Stimulated activated CD8-positive, alpha-beta memory T cell treated with anti-CD3 and anti-CD28 coated beads, Interleukin-12 subunit alpha, Interleukin-12 subunit beta, amount 100 ng/mL, for 24 hours (primary cell): ENCODE measurements at regions not wholly inside any gene's neighbourhood (a gene's known extent, or its start where the extent isn't known, plus 50 kb on each side); places are given as distances from the start of the nearest gene placed in this dataset.

Experiments
- DNase-seq: peaks from one replicate; pipeline ENCODE4 v3.0.0-alpha.2; 2020; ENCODE audit errors: extremely low read depth

GRCh38 chr15:89421219-89421618 lies 75.2 kb downstream of the RHCG start:
- no peak for DNase-seq

GRCh38 chr15:89419370-89419984 lies 76.9 kb downstream of the RHCG start:
- no peak for DNase-seq

- DNase-seq, result no peak
These were observed 79.1 kb downstream of the RHCG start for GRCh38 chr15:89417206-89417725.

- DNase-seq, result peak; percentile 47
These were observed 79.8 kb downstream of the RHCG start for GRCh38 chr15:89416339-89417183.

- no peak for DNase-seq
These were observed 79.9 kb upstream of the POLG start for GRCh38 chr15:89414571-89414970.

GRCh38 chr15:89413877-89414276 lies 79.3 kb upstream of the POLG start:
- DNase-seq, result no peak

- DNase-seq, result no peak
These were observed 78.3 kb upstream of the POLG start for GRCh38 chr15:89412905-89413411.

GRCh38 chr15:89410039-89410435 lies 75.4 kb upstream of the POLG start:
- no peak for DNase-seq

- DNase-seq, result no peak
These were observed 74.8 kb upstream of the POLG start for GRCh38 chr15:89409184-89410038.

- no peak for DNase-seq
These were observed 74.0 kb upstream of the POLG start for GRCh38 chr15:89408372-89409183.

- no peak for DNase-seq
These were observed 72.5 kb upstream of the POLG start for GRCh38 chr15:89406940-89407607.

- DNase-seq, result no peak
These were observed 71.8 kb upstream of the POLG start for GRCh38 chr15:89406218-89406939.

- DNase-seq, result no peak
These were observed 70.9 kb upstream of the POLG start for GRCh38 chr15:89405494-89405893.

GRCh38 chr15:89404023-89404422 lies 69.4 kb upstream of the POLG start:
- DNase-seq, result no peak

- DNase-seq, result no peak
These were observed 67.8 kb upstream of the POLG start for GRCh38 chr15:89402518-89402805.

- DNase-seq, result no peak
These were observed 67.2 kb upstream of the POLG start for GRCh38 chr15:89401631-89402517.

GRCh38 chr15:89400782-89401545 lies 66.3 kb upstream of the POLG start:
- no peak for DNase-seq

GRCh38 chr15:89400116-89400781 lies 65.6 kb upstream of the POLG start:
- no peak for DNase-seq
